K562 (cell line): ENCODE measurements at regions not wholly inside any gene's neighbourhood (a gene's known extent, or its start where the extent isn't known, plus 50 kb on each side); places are given as distances from the start of the nearest gene placed in this dataset.

Experiments
- BRF2 ChIP-seq: IDR thresholded peaks from 3 replicates; pipeline ENCODE4 v1.6.1; 2011; ENCODE audit warnings: borderline replicate concordance, mild to moderate bottlenecking; ENCODE audit not compliant: insufficient read length, insufficient read depth
- CREB1 ChIP-seq, 2 experiments: sonication (generic) in 1 of 2; formaldehyde crosslinking in 1 of 2; IDR thresholded peaks; 2 replicates each; pipeline versions ENCODE4 v1.6.1 to v1.8.0; 2012 to 2022; ENCODE audit warnings: inconsistent platforms in 1 of 2, mild to moderate bottlenecking in 1 of 2, missing genetic modification reagents in 1 of 2, moderate library complexity in 1 of 2
- MTA2 ChIP-seq: fragments of 450-650 bp; IDR thresholded peaks from 2 replicates; pipeline ENCODE4 v1.6.1; 2016; ENCODE audit warnings: low read depth
- NR2F6 ChIP-seq: fragments of 450-650 bp; formaldehyde crosslinking; IDR thresholded peaks from 2 replicates; pipeline ENCODE4 v1.4.0; 2020; ENCODE audit warnings: mild to moderate bottlenecking
- PHF21A ChIP-seq: fragments of 450-650 bp; IDR thresholded peaks from 2 replicates; pipeline ENCODE4 v1.6.1; 2017; ENCODE audit warnings: low read depth, borderline replicate concordance
- PHF8 ChIP-seq: fragments of 200-600 bp; sonication (generic); IDR thresholded peaks from 2 replicates; pipeline ENCODE4 v1.6.1; 2012; ENCODE audit warnings: mixed run types, mild to moderate bottlenecking, inconsistent platforms, low read length, moderate library complexity, borderline replicate concordance
- SAP30 ChIP-seq: fragments of 200-600 bp; sonication (generic); IDR thresholded peaks from 2 replicates; pipeline ENCODE4 v1.6.1; 2012; ENCODE audit warnings: borderline replicate concordance, low read depth, mild to moderate bottlenecking, moderate library complexity, low read length, control low read depth, inconsistent platforms; ENCODE audit not compliant: insufficient read depth, poor library complexity, severe bottlenecking
- SIN3B ChIP-seq: fragments of 450-650 bp; IDR thresholded peaks from 2 replicates; pipeline ENCODE4 v1.6.1; 2017; ENCODE audit warnings: low read depth, mild to moderate bottlenecking, moderate library complexity
- TBL1XR1 ChIP-seq, 2 experiments: IDR thresholded peaks; 2 replicates each; pipeline ENCODE4 v1.6.1; 2012; ENCODE audit warnings: improper control_type of control experiment in 2 of 2, low read length in 2 of 2, mild to moderate bottlenecking in 1 of 2
- TEAD4 ChIP-seq, 2 experiments: sonication (generic) in 1 of 2; formaldehyde crosslinking in 1 of 2; IDR thresholded peaks; 2 replicates each; pipeline versions ENCODE4 v1.6.1 to v1.8.0; 2012 to 2022; ENCODE audit warnings: borderline replicate concordance in 1 of 2, inconsistent platforms in 1 of 2, low read length in 1 of 2, mild to moderate bottlenecking in 1 of 2, missing genetic modification reagents in 1 of 2
- ZEB2 ChIP-seq: fragments of 450-650 bp; IDR thresholded peaks from 2 replicates; pipeline ENCODE4 v1.6.1; 2016
- TF ChIP-seq, protein P1 (sequence below): sonication (generic); formaldehyde crosslinking; IDR thresholded peaks from 2 replicates; pipeline ENCODE4 v1.8.0; 2022; ENCODE audit warnings: mild to moderate bottlenecking, low read depth, missing genetic modification reagents
- TF ChIP-seq, protein P2 (sequence below): fragments of 250-450 bp; sonication (Bioruptor Pico); IDR thresholded peaks from 2 replicates; pipeline ENCODE4 v1.5.0; 2020; ENCODE audit warnings: mild to moderate bottlenecking
- TF ChIP-seq, protein P3 (sequence below), 2 experiments: fragments of 200-800 bp in 1 of 2; sonication (Bioruptor generic) in 1 of 2; sonication (generic) in 1 of 2; formaldehyde crosslinking in 1 of 2; IDR thresholded peaks in 1 of 2; conservative IDR thresholded peaks in 1 of 2; 2 replicates each; pipeline versions ENCODE4 v1.5.0 to v1.6.1; 2016 to 2020; ENCODE audit warnings: missing compliant biosample characterization in 1 of 2, missing genetic modification characterization in 1 of 2, missing genetic modification reagents in 1 of 2

GRCh38 chr5:133670336-133670735 is 58.0 kb upstream of the FSTL4 start (continued):
- TF ChIP-seq, protein P1, sequence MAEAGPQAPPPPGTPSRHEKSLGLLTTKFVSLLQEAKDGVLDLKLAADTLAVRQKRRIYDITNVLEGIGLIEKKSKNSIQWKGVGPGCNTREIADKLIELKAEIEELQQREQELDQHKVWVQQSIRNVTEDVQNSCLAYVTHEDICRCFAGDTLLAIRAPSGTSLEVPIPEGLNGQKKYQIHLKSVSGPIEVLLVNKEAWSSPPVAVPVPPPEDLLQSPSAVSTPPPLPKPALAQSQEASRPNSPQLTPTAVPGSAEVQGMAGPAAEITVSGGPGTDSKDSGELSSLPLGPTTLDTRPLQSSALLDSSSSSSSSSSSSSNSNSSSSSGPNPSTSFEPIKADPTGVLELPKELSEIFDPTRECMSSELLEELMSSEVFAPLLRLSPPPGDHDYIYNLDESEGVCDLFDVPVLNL (CRISPR knock-in tag), result no peak
- TF ChIP-seq BRF2 (no peak), PHF8 (no peak), PHF21A (no peak), TBL1XR1 (IDR thresholded peaks at IDR 0.05; ENCODE audit: low read length in 2 of 2) (no peak), SIN3B (no peak), TEAD4 (IDR thresholded peaks at IDR 0.05; ENCODE audit: low read length) (no peak), TEAD4 (CRISPR knock-in tag; IDR thresholded peaks at IDR 0.05; ENCODE audit: borderline replicate concordance) (no peak), MTA2 (no peak), NR2F6 (no peak), CREB1 (IDR thresholded peaks at IDR 0.05) (no peak), CREB1 (CRISPR knock-in tag; IDR thresholded peaks at IDR 0.05) (no peak), SAP30 (no peak), ZEB2 (no peak)
- TF ChIP-seq, protein P2, sequence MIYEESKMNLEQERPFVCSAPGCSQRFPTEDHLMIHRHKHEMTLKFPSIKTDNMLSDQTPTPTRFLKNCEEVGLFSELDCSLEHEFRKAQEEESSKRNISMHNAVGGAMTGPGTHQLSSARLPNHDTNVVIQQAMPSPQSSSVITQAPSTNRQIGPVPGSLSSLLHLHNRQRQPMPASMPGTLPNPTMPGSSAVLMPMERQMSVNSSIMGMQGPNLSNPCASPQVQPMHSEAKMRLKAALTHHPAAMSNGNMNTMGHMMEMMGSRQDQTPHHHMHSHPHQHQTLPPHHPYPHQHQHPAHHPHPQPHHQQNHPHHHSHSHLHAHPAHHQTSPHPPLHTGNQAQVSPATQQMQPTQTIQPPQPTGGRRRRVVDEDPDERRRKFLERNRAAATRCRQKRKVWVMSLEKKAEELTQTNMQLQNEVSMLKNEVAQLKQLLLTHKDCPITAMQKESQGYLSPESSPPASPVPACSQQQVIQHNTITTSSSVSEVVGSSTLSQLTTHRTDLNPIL, result no peak
- TF ChIP-seq, protein P3, sequence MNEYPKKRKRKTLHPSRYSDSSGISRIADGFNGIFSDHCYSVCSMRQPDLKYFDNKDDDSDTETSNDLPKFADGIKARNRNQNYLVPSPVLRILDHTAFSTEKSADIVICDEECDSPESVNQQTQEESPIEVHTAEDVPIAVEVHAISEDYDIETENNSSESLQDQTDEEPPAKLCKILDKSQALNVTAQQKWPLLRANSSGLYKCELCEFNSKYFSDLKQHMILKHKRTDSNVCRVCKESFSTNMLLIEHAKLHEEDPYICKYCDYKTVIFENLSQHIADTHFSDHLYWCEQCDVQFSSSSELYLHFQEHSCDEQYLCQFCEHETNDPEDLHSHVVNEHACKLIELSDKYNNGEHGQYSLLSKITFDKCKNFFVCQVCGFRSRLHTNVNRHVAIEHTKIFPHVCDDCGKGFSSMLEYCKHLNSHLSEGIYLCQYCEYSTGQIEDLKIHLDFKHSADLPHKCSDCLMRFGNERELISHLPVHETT (CRISPR knock-in tag; conservative IDR thresholded peaks at IDR 0.05 in 1 of 2, IDR thresholded peaks at IDR 0.05 in 1 of 2), result no peak
